OCI-LY1 (cell line): ENCODE measurements at regions not wholly inside any gene's neighbourhood (a gene's known extent, or its start where the extent isn't known, plus 50 kb on each side); places are given as distances from the start of the nearest gene placed in this dataset.

Experiments used
- EZH2 ChIP-seq: fragments of 200-600 bp; sonication (generic), shearing (Covaris generic); IDR thresholded peaks from 2 replicates; pipeline ENCODE4 v1.8.0; 2017; ENCODE audit warnings: borderline replicate concordance, mixed run types, mild to moderate bottlenecking, antibody characterized with exemption, low read length, moderate library complexity, mixed read lengths
- TF ChIP-seq, protein P1 (sequence below): fragments of 200-600 bp; sonication (generic), shearing (Covaris generic); IDR thresholded peaks from 2 replicates; pipeline ENCODE4 v1.5.1; 2017; ENCODE audit warnings: mild to moderate bottlenecking, antibody characterized with exemption, low read length, moderate library complexity, mixed read lengths

DNA sequence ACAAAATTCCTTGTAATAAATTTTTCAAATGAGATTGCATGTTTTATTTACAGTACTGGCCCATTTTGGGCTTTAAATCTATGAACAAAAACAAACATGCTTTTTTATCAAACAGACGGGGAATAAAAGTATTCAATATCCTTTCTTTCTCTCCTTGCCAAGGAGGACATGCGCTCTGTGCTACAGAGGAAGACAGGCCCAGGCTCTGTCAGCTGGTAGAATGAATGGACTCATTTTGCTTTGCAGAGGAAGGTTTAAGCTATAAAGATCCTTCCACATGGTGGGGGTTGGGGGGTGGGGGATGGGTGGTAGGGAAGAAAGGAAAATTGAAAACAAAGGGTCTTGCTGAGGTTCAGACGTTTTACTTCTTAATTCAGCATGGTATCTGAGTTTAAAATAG, 575.6 kb downstream of the INSC start:
- TF ChIP-seq, protein P1, sequence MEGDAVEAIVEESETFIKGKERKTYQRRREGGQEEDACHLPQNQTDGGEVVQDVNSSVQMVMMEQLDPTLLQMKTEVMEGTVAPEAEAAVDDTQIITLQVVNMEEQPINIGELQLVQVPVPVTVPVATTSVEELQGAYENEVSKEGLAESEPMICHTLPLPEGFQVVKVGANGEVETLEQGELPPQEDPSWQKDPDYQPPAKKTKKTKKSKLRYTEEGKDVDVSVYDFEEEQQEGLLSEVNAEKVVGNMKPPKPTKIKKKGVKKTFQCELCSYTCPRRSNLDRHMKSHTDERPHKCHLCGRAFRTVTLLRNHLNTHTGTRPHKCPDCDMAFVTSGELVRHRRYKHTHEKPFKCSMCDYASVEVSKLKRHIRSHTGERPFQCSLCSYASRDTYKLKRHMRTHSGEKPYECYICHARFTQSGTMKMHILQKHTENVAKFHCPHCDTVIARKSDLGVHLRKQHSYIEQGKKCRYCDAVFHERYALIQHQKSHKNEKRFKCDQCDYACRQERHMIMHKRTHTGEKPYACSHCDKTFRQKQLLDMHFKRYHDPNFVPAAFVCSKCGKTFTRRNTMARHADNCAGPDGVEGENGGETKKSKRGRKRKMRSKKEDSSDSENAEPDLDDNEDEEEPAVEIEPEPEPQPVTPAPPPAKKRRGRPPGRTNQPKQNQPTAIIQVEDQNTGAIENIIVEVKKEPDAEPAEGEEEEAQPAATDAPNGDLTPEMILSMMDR, result no peak
- TF ChIP-seq EZH2, result no peak
